Type B pancreatic cell (in vitro differentiated cells): ENCODE measurements at regions not wholly inside any gene's neighbourhood (a gene's known extent, or its start where the extent isn't known, plus 50 kb on each side); places are given as distances from the start of the nearest gene placed in this dataset.

Experiments used
- DNase-seq: peaks from one replicate; pipeline ENCODE4 v3.0.0; 2021; ENCODE audit warnings: mixed read lengths; ENCODE audit not compliant: unreplicated experiment; ENCODE audit errors: extremely low spot score
- H3K27ac Mint-ChIP-seq: 2 replicates; pipeline ENCODE4 v1.8.0; 2021; ENCODE audit warnings: mild to moderate bottlenecking, mixed read lengths
- H3K27me3 Mint-ChIP-seq: 2 replicates; pipeline ENCODE4 v1.8.0; 2021; ENCODE audit warnings: mixed read lengths
- H3K36me3 Mint-ChIP-seq: 2 replicates; pipeline ENCODE4 v1.8.0; 2021; ENCODE audit warnings: mixed read lengths
- H3K4me1 Mint-ChIP-seq: one replicate; pipeline ENCODE4 v1.8.0; 2021; ENCODE audit warnings: mixed read lengths; ENCODE audit not compliant: unreplicated experiment
- H3K4me3 Mint-ChIP-seq: 2 replicates; pipeline ENCODE4 v1.8.0; 2021; ENCODE audit warnings: mild to moderate bottlenecking, mixed read lengths
- H3K9me3 Mint-ChIP-seq: 2 replicates; pipeline ENCODE4 v1.8.0; 2021; ENCODE audit warnings: mixed read lengths
- TF ChIP-seq, protein P1 (sequence below): fragments of 200-600 bp; sonication (generic); conservative IDR thresholded peaks from 2 replicates; pipeline ENCODE4 v1.5.0; 2021; ENCODE audit warnings: antibody characterized with exemption, mild to moderate bottlenecking

DNA sequence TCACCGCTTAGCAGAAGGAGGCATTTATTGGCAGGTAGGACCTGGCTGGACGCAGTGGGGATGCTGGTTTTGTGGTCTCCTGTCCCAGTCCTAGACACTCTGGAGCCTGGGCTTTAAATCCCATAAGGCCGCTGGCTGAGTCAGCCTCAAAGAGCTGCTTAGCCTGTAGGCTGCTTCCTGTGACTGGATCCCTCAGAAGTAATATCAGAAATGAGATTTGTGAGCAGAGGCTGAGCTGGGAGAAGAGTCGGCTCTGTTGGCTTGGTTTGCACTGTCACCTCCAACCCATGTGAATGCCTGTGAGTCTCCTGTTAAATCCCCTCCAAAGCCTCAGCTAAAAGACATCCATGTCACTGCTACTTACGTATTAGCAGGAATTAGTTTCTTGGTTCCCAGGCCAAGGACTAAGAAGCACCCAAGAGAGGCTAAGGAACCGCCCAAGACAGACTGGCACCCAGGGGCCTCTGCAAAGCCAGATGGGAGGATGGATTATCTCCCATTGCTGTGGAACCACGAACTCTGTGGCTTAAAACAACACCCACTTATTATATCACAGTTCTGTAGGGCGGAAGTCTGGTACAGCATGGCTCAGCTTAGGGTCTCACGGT, 289.4 kb downstream of the CDC5L start:
- peaks cover 24% of the 10 kb centered on the region for H3K4me1 Mint-ChIP-seq
- no peaks in the 10 kb centered on the region for H3K36me3 Mint-ChIP-seq
- H3K9me3 Mint-ChIP-seq, result no peaks in the 10 kb centered on the region

DNA sequence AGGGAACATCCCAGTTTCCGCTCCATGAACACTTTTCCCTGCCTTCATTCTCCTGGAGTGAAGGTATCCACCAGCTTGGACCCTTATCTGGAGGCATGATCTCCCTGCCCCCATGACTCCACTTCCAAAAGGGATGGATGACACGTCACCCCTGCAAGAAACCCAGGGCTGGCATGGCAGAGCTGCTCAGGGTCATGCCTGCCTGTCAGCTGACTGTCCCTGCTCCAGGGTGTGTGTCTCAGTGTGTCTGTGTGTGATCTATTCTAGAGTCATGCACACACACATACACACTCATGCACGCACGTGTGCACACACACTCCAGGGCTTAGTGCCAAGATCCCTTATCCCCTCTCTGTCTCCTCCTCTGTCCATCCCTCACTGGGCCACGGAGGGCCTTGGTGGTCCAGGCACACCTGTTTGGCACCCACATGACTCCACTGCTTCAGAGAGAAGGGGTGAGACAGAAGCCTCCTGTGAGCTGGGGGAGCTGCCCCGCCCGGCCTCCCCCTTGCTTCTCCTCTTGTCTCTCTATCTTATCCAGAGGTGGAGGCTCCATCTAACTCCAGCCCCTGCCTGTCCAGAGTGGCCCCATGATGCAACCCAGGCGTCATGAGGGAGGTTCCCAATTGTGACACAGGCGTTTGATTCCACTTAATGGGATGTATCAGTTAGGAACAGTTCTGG, 290.9 kb downstream of the CDC5L start:
- H3K4me1 Mint-ChIP-seq, result peaks cover 18% of the 10 kb centered on the region
- H3K9me3 Mint-ChIP-seq, result peaks cover 5% of the 10 kb centered on the region
- H3K36me3 Mint-ChIP-seq, result no peaks in the 10 kb centered on the region
- H3K27ac Mint-ChIP-seq, result no peak overlapping the region
- TF ChIP-seq, protein P1, sequence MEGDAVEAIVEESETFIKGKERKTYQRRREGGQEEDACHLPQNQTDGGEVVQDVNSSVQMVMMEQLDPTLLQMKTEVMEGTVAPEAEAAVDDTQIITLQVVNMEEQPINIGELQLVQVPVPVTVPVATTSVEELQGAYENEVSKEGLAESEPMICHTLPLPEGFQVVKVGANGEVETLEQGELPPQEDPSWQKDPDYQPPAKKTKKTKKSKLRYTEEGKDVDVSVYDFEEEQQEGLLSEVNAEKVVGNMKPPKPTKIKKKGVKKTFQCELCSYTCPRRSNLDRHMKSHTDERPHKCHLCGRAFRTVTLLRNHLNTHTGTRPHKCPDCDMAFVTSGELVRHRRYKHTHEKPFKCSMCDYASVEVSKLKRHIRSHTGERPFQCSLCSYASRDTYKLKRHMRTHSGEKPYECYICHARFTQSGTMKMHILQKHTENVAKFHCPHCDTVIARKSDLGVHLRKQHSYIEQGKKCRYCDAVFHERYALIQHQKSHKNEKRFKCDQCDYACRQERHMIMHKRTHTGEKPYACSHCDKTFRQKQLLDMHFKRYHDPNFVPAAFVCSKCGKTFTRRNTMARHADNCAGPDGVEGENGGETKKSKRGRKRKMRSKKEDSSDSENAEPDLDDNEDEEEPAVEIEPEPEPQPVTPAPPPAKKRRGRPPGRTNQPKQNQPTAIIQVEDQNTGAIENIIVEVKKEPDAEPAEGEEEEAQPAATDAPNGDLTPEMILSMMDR, result no peak
- H3K4me3 Mint-ChIP-seq, result no peak overlapping the region
- DNase-seq, result no peak
- peaks cover 13% of the 10 kb centered on the region for H3K27me3 Mint-ChIP-seq

More for the DNA sequence above, 289.4 kb downstream of the CDC5L start:
- H3K27ac Mint-ChIP-seq, result no peak overlapping the region
- TF ChIP-seq, protein P1, result no peak
- peaks cover 14% of the 10 kb centered on the region for H3K27me3 Mint-ChIP-seq
- peak; percentile 55 for DNase-seq
- H3K4me3 Mint-ChIP-seq, result no peak overlapping the region

DNA sequence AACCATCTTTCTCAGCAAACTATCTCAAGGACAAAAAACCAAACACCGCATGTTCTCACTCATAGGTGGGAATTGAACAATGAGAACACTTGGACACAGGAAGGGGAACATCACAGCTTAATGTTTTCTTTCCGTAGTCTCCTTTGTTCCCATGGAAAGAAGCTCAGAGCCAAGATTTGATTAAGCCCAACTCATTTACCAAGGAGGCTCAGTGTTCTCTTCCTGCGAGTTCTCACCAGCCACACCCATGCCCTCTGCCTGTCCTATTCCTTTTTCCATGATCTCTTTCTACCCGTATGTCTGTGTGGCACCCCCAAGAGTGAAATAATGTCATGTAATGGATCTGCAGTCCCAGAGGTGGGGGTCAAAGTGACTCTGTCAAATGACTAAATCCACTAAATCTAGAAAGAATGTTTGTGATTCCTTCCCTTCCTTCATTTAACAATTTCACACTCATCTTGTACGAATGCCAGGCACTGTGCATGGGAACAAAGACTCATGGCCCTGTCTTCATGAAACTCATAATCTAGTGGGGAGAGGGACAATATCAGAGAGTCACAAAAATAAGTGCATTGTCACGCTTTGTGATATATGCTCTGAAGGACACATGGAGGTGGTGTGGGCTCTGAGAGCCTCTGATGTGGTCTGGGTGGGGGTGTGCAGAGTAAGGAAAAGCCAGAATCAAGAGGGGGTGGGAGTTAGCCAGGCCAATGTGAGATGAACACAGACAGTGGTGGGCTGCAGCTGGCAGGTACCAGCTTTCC, 292.1 kb downstream of the CDC5L start:
- no peak overlapping the region for H3K27ac Mint-ChIP-seq

DNA sequence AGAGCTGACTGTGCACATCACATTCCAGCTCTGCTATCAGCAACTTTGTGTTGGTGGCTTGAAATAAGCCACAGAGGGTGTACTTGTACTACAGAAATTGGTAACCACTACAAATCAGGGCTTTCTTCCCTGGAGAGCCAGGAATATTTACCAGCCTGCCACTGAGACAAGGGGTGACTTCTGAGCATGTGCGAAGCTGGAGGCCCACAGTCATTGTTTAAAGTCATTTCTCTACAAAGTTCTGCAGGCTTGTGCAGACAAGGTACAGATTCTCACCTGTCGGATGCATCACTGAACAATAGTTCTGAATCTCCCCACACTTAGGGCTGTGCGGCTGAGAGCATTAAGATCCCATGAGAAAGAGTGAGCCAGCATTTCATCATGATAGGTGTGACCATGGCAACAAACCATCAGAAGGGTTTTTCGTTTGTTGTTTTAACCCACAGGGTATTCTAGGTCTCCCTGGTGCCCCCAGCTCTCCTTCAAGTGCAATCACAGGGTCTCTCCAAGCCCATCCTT, 292.8 kb downstream of the CDC5L start:
- TF ChIP-seq, protein P1, result no peak
- no peak for DNase-seq
- H3K36me3 Mint-ChIP-seq, result no peaks in the 10 kb centered on the region
- H3K27me3 Mint-ChIP-seq, result peaks cover 3% of the 10 kb centered on the region
- H3K4me3 Mint-ChIP-seq, result no peak overlapping the region
- H3K9me3 Mint-ChIP-seq, result peaks cover 10% of the 10 kb centered on the region
- no peak overlapping the region for H3K27ac Mint-ChIP-seq
- H3K4me1 Mint-ChIP-seq, result peaks cover 18% of the 10 kb centered on the region

More for the DNA sequence above, 292.1 kb downstream of the CDC5L start:
- Mint-ChIP-seq H3K4me1 (peaks cover 18% of the 10 kb centered on the region), H3K36me3 (no peaks in the 10 kb centered on the region), H3K4me3 (no peak overlapping the region), H3K9me3 (peaks cover 9% of the 10 kb centered on the region), H3K27me3 (peaks cover 6% of the 10 kb centered on the region)
- DNase-seq, result no peak
- TF ChIP-seq, protein P1, result no peak

DNA sequence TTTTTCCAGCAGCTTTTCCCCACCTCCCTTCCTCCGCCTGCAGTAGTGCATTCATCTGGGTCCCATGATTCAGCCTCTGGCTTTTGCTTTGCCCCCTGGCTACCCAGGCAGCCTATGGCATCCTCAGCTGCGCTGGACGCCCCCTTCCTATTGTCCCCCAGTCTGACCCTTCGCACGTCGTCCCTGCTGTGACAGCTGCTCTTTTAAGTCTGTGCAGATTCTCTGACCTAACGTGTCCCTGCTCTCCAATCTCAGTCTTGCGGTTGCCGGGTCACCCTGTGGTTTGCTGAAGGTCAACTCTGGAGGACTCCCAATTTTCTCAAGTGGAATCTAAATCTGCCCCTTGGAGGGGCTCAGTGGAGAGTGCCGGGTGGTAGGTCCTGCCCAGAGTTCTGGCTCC, 294.3 kb downstream of the CDC5L start:
- Mint-ChIP-seq H3K27ac (no peak overlapping the region), H3K27me3 (peaks cover 3% of the 10 kb centered on the region), H3K36me3 (no peaks in the 10 kb centered on the region), H3K9me3 (peaks cover 13% of the 10 kb centered on the region), H3K4me3 (no peak overlapping the region), H3K4me1 (peaks cover 18% of the 10 kb centered on the region)
- DNase-seq, result no peak
- TF ChIP-seq, protein P1, result no peak
